Erythroblast (primary cell): ENCODE measurements at regions not wholly inside any gene's neighbourhood (a gene's known extent, or its start where the extent isn't known, plus 50 kb on each side); places are given as distances from the start of the nearest gene placed in this dataset.

ENCODE experiments used
- GATA1 ChIP-seq: IDR thresholded peaks from 2 replicates; pipeline ENCODE4 v1.6.1; 2011; ENCODE audit warnings: low read depth, mild to moderate bottlenecking, control low read depth, low read length, moderate library complexity
- POLR2A ChIP-seq: IDR thresholded peaks from 2 replicates; pipeline ENCODE4 v1.6.1; 2011; ENCODE audit warnings: mild to moderate bottlenecking, low read length

DNA sequence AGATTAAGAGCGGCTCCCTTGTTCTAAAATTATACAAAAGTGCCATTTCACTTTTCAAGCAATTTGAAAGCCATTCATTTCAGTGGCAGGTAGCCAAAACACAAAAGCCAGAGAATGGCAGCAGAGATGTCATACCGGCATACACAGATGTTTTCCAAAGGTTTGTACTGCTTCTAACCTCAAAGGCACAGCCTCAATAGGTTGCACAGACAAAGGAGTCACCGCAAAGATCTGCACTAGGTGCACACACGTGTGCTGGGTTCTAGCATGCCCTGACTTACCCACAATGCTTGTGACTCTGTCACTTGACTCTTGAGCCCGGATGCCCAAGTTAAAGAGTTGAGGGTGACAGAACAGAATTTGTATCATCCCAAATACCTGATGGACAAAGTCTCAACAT lies 448.9 kb upstream of the ADGRL2 start:
- no peak for TF ChIP-seq POLR2A
- no peak for TF ChIP-seq GATA1
